RWPE2 (cell line): ENCODE measurements at regions not wholly inside any gene's neighbourhood (a gene's known extent, or its start where the extent isn't known, plus 50 kb on each side); places are given as distances from the start of the nearest gene placed in this dataset.
"Not testable (repeated sequence)": the region's sequence is repeated elsewhere in the genome, so short reads cannot be mapped to it uniquely, and the experiment has no call there.

Experiments used
- ATAC-seq: fragments of 200-7000 bp; cut with Tn5 transposase; 3 replicates; pipeline ENCODE4 v1.9.1; 2021; ENCODE audit warnings: low read depth
- DNase-seq: peaks from one replicate; pipeline ENCODE4 v3.0.0-alpha.2; 2020; ENCODE audit warnings: low spot score
- H3K27ac ChIP-seq: fragments of 450-650 bp; 2 replicates; pipeline ENCODE4 v1.5.1; 2017; ENCODE audit warnings: mild to moderate bottlenecking; ENCODE audit not compliant: poor library complexity, severe bottlenecking
- H3K27me3 ChIP-seq: fragments of 250-450 bp; sonication (Bioruptor Pico); 2 replicates; pipeline ENCODE4 v1.5.1; 2021; ENCODE audit warnings: mild to moderate bottlenecking, moderate library complexity; ENCODE audit not compliant: insufficient read depth, poor library complexity, severe bottlenecking
- H3K36me3 ChIP-seq: fragments of 250-450 bp; sonication (Bioruptor Pico); 2 replicates; pipeline ENCODE4 v1.5.1; 2020; ENCODE audit warnings: low read depth, mild to moderate bottlenecking, moderate library complexity
- H3K4me1 ChIP-seq: fragments of 250-450 bp; sonication (Bioruptor Pico); 2 replicates; pipeline ENCODE4 v1.5.1; 2021; ENCODE audit warnings: mild to moderate bottlenecking, moderate library complexity; ENCODE audit not compliant: insufficient read depth, poor library complexity, severe bottlenecking
- H3K4me3 ChIP-seq: fragments of 250-450 bp; sonication (Bioruptor Pico); 2 replicates; pipeline ENCODE4 v1.5.1; 2021; ENCODE audit warnings: mild to moderate bottlenecking, moderate library complexity; ENCODE audit not compliant: severe bottlenecking
- H3K9me3 ChIP-seq: fragments of 250-450 bp; sonication (Bioruptor Pico); 2 replicates; pipeline ENCODE4 v1.5.1; 2021; ENCODE audit warnings: mild to moderate bottlenecking, moderate library complexity; ENCODE audit not compliant: severe bottlenecking
- TF ChIP-seq, protein P1 (sequence below): fragments of 450-650 bp; IDR thresholded peaks from one replicate; pipeline ENCODE4 v1.5.1; 2017; ENCODE audit warnings: mild to moderate bottlenecking, moderate library complexity; ENCODE audit not compliant: poor library complexity, severe bottlenecking

DNA sequence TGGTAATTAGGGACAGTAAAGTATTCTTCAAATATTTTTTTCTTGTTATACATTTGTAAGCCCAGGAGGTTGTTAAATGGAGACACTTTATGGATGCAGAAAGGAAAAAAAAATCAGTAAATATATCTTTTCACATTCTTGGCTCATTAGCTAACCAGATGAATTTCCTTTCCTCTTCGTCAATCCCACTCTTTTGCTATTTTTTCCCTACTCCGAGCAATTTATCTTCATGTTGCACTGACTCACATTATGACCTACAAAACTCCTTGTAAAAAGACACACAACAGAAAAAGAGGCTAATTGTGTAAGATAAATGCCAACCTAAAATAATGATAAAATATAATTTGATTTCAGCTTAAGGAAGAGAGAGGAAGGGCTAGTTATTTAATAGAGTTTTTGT is 472.9 kb upstream of the ZNF337 start:
- no peak for ATAC-seq
- no peaks in the 10 kb centered on the region for H3K27me3 ChIP-seq
- no peak overlapping the region for H3K27ac ChIP-seq
- no peaks in the 10 kb centered on the region for H3K36me3 ChIP-seq
- peaks cover 7% of the 10 kb centered on the region for H3K4me1 ChIP-seq
- H3K9me3 ChIP-seq, result no peaks in the 10 kb centered on the region
- no peak overlapping the region for H3K4me3 ChIP-seq
- TF ChIP-seq, protein P1, sequence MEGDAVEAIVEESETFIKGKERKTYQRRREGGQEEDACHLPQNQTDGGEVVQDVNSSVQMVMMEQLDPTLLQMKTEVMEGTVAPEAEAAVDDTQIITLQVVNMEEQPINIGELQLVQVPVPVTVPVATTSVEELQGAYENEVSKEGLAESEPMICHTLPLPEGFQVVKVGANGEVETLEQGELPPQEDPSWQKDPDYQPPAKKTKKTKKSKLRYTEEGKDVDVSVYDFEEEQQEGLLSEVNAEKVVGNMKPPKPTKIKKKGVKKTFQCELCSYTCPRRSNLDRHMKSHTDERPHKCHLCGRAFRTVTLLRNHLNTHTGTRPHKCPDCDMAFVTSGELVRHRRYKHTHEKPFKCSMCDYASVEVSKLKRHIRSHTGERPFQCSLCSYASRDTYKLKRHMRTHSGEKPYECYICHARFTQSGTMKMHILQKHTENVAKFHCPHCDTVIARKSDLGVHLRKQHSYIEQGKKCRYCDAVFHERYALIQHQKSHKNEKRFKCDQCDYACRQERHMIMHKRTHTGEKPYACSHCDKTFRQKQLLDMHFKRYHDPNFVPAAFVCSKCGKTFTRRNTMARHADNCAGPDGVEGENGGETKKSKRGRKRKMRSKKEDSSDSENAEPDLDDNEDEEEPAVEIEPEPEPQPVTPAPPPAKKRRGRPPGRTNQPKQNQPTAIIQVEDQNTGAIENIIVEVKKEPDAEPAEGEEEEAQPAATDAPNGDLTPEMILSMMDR, result no peak
- DNase-seq, result no peak

DNA sequence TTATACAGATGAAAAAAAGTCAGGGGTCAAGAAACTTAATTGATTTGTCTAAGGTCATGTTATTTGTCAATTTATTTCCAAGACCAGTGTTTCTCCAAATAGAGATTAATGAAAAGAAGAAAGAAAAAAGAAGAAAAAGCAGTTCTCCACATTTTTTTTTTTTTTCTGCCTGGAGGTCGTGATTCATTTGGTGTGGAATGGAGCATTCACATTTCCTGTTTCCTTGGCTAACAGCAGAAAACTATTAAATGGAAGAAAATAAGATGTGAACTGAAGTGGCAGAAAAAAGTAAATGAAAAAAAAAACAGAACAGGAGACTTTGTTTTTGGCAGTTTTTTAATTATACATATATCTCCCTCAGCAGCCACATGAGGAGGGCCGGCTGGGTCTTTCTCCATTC is 470.8 kb upstream of the ZNF337 start:
- DNase-seq (no peak), ATAC-seq (no peak)
- Histone ChIP-seq H3K27me3 (no peaks in the 10 kb centered on the region), H3K9me3 (no peaks in the 10 kb centered on the region), H3K4me1 (peaks cover 16% of the 10 kb centered on the region), H3K27ac (peak overlapping the region; percentile 3), H3K4me3 (no peak overlapping the region), H3K36me3 (no peaks in the 10 kb centered on the region)
- TF ChIP-seq, protein P1, result no peak

GRCh38 chr20:26163890-26164289 is 467.2 kb upstream of the ZNF337 start:
- H3K27ac ChIP-seq, result peak overlapping the region; percentile 42
- no peaks in the 10 kb centered on the region for H3K9me3 ChIP-seq
- TF ChIP-seq, protein P1, result no peak
- H3K4me3 ChIP-seq, result no peak overlapping the region
- ATAC-seq (peak; percentile 89), DNase-seq (no peak)
- no peaks in the 10 kb centered on the region for H3K36me3 ChIP-seq
- H3K27me3 ChIP-seq, result no peaks in the 10 kb centered on the region
- H3K4me1 ChIP-seq, result peaks cover 16% of the 10 kb centered on the region

- not testable (repeated sequence) for DNase-seq, H3K27me3 ChIP-seq, H3K9me3 ChIP-seq, ATAC-seq, H3K4me3 ChIP-seq, H3K36me3 ChIP-seq, H3K27ac ChIP-seq
- H3K4me1 ChIP-seq, result peaks cover 16% of the 10 kb centered on the region
These were observed 466.5 kb upstream of the ZNF337 start for GRCh38 chr20:26163151-26163550.

GRCh38 chr20:26161741-26162140 is 465.1 kb upstream of the ZNF337 start:
- not testable (repeated sequence) for H3K36me3 ChIP-seq, H3K9me3 ChIP-seq, H3K27me3 ChIP-seq, H3K27ac ChIP-seq, H3K4me3 ChIP-seq, H3K4me1 ChIP-seq, DNase-seq, ATAC-seq

DNA sequence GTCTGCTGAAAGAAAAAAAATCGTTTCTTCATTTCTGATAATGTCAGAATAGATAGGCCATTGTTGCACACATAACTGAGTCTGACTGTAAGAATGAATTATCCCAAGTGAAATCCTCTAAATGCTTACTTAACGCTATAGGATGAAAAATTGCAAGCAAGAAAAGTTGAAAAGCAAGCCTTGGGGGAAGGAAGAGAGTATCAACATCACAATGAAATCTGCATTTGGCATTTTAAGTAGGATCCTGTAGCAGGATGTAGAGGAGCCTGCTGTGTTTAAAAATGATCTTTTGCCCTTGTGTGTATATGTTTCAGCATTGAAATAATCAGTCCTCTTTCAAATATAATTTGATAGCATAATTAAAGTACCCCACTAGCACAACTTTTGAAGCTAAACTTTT is 464.3 kb upstream of the ZNF337 start:
- not testable (repeated sequence) for H3K36me3 ChIP-seq, H3K27ac ChIP-seq, H3K4me3 ChIP-seq, DNase-seq, ATAC-seq, H3K27me3 ChIP-seq, H3K9me3 ChIP-seq, H3K4me1 ChIP-seq
